LHCN-M2 (cell line): ENCODE measurements at regions not wholly inside any gene's neighbourhood (a gene's known extent, or its start where the extent isn't known, plus 50 kb on each side); places are given as distances from the start of the nearest gene placed in this dataset.
A peak's percentile ranks its signal among the peaks of the same experiment; 100 is the strongest.

ENCODE experiments used
- DNase-seq: peaks from one replicate; pipeline ENCODE4 v3.0.0-alpha.2; 2012; ENCODE audit warnings: low read depth

DNA sequence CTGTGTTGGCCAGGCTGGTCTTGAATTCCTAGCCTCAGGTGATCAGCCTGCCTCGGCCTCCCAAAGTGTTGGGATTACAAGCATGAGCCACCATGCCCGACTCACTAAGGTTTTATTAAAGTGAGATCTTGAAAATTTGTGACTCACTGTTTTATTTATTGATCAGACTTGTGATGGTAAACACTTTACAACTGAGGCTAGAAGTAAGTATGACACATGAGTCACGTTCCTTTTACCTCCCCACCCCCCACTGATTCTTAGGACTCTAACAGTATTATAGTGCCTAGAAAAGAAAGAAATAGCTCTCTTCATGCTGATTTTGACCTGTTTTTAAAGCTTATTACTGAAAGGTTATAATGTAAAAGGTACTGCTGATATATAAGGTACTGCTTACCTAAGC is 160.6 kb downstream of the TANC2 start:
- DNase-seq, result no peak

DNA sequence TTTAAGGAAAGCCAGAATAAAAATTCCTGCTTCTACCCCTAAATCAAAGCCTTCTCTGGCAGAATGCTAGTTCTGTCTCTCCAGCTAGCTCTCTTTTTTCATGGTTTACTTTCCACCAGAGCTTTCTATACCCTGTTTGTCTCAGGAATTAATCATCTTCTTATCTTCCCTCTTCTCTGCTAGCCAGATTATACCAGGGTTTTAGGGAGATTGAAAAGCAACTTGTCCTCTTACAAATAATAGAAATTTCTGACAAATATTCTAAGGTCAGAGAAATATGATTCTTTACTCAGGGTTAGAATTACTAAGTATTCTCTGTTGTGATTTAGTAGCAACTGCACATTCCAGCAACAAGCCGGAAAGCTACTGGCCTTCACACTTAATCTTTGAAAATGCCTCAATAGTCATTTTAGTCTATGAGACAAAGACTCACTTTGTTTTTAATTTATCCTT is 166.4 kb downstream of the TANC2 start:
- peak; percentile 28 for DNase-seq

DNA sequence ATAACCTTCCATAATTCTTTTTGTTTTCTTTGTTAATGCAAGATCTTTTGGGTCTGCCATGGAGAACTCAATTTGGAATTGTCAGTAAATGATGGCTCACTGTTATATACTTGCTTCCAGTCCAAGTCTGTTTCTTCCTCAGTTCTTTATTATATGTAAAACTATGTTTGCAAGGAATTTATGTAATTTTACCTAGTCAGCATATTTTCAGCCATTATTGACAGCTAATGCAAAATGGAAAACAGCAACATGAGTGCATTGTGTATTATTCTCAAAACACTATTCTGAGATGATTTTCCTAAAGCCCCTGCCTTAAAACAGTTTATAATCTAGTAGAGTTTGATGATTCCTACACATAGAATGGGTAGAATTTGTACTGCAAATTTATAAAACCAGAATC is 167.5 kb downstream of the TANC2 start:
- DNase-seq, result no peak

DNA sequence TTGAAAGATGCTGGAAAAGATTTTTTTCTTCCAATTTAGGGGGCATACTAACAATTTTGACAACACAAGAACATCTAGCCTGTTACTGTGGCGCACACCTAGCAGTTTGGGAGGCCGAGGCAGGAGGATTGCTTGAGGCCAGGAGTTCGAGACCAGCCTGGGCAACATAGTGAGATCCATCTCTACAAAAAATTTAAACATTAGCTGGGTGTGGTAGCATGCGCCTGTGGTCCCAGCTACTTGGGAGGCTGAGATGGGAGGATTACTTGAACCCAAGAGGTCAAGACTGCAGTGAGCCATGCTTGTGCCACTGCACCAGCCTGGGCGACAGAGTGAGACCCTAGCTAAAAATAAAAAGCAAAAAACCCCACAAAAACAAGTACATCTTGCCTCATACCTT is 168.8 kb downstream of the TANC2 start:
- no peak for DNase-seq

DNA sequence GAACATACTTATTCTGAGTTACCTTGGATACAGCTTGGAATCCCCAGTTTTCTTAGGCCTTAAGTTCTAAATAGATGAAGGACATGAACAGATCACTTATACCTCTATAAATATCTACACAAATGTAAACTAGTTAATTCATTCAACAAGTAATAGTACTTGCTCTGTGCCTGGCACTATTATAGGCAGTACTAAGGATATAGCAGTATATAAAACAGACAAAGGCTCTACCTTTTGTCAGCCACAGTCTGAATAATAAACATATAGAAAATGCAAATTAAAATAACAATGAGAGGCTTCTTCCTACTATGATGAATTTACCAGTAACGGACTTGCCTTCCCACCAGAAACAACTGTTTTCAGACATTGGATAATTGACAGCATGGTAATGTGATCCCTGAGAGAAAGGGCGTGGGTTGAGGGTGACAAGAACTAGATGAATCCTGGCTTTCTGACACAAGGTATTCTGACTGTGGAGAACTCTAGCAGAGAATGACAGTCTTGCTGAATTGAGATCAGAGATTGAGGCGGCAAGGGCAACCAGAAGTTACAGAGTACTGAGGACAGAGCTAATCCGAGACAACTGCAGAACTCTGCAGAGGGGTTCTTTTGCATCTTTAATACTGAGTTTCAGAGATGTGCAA is 170.5 kb downstream of the TANC2 start:
- no peak for DNase-seq

DNA sequence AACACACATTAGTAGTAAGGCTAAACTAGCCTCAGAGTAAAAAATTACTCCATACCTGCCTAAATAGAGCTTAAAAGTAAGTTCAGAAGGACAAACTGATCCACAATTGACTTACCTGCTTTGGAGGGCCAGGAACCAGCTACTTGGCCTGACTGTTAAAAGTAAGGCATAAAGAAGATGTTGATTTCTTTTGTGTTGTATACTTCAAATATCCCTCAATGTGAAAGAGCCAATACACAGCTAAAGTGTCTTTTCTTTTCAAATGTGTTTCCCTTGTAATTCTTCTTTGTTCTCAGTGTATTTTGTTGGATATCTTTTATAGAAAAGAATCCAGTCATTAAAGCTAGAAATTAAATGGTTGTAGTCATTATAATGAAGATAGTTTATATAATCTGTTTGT is 171.1 kb downstream of the TANC2 start:
- DNase-seq, result no peak

DNA sequence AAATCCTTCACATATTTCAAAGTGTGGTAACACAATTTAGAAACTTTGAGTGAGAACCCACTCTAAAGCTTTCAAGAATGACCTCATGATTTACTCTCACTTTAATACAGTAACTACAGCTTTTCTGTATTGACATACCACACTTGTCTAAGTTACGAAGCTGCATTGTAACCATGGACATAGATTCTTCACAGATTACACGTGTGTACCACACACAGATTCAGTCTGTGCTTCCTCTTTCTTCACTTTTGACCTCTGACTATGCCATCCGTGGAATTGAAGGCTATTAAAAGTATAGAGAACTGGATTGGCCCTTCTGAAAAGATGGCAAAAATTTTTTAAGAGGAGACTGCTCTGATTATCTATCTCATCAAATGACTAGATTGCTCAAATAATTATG is 172.7 kb downstream of the TANC2 start:
- peak; percentile 37 for DNase-seq

DNA sequence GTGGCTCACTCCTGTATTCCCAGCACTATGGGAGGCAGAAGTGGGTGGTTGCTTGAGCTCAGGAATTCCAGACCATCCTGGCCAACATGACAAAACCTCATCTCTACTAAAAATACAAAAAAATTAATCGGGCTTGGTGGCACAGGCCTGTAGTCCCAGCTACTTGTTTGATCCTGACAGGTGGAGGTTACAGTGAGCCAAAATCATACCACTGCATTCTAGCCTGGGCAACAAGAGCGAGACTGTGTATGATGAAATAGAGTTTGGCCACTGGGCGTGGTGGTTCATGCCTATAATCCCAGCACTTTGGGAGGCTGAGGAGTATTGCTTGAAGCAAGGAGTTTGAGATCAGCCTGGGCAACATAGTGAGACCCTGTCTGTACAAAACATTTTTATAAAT is 173.3 kb downstream of the TANC2 start:
- peak; percentile 47 for DNase-seq

DNA sequence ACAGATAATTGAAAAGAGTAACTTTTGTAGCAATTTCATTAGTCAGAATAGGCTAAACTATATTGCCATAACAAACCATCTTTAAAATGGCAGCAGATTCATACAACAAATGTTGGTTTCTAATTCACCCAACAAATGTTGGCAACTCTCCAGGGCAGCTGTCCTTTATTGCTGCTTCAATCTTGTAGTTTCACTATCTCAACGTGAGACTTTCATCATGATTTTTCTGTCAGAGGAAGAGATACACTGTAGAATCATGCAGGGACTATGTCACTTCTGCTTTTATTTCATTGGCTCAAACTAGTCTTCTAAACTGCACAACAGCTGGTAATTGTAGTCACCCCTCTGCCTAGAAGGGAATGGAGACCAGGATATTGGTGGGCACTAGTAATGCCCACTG is 174.2 kb downstream of the TANC2 start:
- peak; percentile 91 for DNase-seq

DNA sequence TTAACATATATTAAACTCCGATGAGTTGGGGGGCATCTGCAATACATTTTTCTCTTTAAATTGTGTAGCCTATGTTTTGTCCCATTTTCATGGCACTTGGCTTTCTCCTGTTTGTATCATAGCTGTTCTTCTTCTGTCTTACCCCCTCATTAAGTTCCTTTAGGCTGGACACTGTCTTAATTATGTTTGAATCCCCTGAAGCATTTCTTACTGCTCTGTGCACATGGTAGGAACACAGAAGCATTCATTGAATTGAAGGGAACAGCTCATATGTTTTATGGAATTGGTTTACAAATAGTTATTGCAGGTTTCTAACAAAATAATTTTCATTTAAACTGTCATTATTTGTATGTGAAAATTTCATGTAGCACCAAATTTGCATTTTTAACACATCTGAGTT is 176.8 kb downstream of the TANC2 start:
- DNase-seq, result no peak

DNA sequence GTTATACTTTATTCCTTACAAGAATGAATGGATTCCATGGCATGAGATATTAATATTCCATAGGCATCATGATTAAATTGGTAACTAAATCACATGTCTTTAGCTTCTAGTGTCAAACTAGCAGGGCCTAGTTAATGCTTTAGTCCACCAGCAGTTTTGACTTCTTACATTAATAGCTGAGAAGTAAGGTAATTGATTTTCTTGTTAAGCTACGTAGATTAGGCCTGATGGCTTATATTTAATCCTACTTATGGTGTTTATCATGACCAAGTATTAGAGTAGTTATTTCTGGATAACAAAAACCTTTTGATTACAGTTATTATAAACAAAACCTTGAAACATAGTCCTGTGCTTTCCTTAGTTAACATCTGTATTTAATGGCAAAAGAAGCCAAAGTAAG is 184.5 kb downstream of the TANC2 start:
- no peak for DNase-seq

DNA sequence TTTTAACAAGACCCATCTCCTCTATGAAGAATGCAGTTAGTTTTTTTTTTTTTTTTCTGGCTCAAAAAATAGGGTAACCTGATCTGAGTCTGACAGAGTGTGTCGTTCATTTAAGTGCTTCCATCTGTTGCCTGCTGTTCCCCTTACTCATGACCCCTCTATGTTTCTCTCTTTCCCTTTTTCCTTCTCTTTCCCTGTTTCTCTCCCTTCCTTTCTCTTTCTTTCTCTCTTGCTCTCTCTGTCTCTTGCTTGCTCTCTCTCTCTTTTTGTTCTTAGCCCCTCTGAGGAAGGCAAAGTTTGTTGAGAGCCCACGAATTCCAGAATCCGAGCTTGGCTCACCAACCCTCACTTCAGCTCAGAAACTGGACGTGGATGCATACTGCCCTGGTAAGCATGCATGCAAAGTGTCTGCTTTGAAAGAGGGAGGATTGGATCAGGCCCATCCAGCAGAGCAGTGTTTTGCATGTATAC is 185.0 kb downstream of the TANC2 start:
- peak; percentile 72 for DNase-seq

DNA sequence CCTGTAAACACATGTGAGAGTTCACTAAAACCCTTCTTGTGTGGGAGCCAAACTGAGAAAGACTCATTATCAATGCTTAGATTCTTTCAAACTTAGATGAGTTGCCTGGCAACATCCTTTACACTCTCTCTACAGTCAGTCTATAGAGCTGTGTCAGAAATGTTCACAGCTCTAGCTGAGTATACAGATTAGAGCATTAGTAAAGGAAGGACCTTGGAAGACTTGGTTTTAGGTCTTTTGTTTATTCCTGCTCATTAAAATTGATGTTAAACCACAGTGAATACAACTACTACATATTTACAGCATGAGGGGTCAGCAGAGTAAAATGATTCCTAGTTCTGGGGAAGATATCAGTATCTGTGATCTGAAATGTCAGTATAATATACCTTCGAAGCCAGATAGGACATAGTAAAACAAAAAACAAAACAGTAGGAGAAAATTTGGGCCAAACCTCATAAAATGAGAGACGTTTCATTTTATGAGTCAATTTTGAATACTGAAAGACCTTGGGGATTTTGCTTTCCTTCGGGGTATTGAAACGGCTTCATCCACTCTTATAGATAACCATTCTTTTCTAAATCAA is 186.0 kb downstream of the TANC2 start:
- DNase-seq, result peak; percentile 32

DNA sequence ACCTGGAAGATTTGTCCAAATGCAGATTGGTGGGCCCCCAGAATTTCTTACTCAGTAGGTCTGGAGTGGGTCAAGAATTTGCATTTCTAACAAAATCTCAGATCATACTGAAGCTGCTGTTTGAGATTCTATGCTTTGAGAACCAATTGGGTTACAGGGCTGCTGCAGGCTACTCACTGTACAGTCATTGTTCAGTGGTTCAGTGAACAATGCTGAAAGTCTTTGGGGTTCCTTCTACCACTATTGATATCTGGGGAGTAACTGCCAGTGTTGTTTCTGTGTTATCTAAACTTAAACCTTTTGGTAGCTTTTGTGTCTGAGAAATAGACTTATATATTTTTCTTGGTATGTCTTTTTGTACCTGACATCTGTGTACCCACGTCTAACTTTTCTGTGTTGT is 187.5 kb downstream of the TANC2 start:
- DNase-seq, result no peak

DNA sequence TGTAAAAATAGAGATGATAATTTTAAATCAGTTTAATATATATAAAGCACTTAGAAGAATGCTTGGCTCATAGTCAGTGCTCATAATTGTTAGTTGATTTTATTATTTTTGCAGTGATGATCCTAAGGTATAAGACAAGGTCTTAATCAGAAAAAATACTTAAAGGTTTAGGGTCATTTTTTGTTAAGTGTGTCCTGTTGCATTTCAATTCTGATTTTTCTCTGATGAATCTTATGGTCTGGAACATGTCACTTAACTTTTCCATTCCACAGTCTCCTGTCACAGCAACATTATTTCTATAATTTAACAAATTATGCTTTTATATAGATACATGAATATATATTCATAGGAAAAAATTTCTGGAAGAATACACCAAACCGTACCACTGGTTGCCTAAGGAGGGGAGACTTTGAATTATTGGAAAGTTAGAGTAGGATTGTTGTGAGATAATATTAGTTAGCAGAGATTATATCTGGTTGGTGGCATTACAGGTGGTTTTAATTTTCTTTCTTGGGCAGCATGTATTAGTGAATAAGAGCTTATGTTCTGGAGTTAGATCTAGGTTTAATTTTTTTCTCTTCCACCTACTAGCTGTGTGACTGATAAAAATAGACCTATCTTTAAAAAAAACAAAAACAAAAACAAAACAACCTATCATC is 188.7 kb downstream of the TANC2 start:
- no peak for DNase-seq

DNA sequence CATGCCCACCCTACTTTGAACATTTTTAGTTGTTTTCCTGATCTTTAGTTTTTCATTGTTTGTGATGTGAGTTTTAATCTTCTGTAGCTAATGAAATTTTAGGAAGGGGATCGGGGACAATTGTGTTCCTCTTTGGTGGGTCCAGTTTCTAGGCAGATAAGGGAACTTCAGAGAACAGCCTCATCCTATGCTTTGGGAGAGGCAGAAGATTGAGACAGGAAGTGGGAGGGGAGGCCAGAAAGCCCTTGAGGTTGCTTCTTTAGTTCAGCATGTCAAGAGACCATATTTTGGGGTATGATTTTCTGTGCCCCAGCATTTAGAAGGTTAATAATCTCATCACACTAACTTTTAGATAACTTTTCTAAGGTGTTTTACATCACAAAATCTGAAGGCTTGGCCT is 191.0 kb downstream of the TANC2 start:
- no peak for DNase-seq

DNA sequence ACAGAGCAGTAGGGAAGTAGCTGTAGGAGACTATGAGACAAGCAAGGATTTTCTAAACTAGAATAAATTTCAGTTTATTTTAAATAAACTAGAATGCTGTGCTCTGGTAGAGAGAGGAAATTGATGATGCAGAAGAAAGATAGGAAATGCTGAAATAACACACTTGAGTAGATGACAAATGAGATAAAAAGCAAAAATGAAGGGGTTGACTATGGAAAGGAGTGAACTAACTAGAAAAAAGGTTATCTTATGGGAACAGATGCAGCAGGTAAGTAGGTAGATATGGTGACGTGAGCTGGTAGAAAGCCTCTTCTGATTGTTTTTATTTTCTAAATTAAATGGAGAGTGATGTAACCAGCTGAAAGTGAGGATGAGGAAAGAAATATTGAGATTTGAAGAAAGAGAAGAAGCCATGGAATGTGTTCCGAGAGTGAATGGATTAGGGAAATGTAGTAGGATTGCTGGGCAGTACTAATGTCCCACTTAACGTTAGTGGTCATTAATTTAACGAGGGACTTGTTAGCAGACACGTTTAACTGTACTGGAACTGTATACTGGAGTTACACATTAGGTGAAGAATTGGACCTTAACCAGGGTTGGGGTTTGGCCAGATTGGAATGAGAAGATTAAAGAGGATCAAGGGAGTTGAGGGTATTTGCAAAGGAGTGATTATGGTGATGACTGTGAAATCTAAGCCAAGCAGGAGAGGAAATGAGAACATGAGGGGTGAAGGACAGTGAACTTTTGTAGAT is 196.5 kb downstream of the TANC2 start:
- no peak for DNase-seq

DNA sequence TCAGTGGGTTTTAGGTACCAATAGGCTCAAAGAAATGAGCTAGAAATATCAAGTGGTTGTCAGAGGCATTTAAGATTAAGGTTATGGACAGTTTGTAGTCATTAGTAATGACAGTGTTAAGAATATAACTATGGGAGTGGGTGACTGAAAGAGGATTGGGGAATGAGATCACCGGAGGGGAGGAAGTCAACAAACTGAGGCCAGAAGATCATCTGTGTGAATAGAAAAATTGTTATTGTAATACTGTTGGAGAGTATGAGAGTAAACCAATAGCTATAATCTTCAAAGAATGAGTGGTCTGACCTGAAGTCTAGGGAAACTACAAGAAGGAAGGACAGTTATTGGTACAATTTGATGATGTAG is 197.1 kb downstream of the TANC2 start:
- no peak for DNase-seq

DNA sequence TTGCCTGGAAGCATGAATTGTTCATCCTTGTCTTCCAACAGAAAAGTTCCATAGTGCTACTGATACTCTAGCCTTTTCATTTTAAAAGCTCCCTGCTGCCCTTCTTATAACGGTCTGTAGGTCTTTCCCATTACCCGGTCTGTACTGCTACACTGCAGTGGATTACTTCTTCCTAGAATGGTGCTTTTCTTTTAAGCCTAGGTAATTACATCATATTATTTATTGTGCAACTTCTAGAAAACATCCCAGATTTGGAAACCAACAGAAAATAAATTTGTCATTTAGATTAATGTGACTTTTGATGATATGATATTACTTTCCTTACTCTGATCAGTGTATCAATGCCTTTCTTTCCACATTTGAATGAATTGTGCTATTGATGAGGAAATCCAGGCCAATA is 199.4 kb downstream of the TANC2 start:
- DNase-seq, result no peak

DNA sequence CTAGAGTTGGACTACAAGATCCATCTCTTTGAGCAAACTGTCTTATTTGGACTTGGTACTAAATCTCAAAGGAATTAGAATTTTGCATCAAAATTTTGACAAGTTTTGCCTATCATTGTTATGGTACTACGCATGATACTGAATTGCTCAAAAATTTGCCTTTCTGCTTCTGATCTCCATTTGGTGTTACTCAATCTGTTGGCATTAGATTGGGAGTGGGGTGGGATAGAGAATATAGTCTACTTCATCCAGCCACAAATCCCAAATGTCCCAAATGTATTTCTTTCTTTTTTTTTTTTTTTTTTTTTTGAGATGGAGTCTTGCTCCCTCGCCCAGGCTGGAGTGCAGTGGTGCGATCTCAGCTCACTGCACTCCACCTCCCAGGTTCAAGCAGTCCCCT is 204.8 kb downstream of the TANC2 start:
- DNase-seq, result no peak

DNA sequence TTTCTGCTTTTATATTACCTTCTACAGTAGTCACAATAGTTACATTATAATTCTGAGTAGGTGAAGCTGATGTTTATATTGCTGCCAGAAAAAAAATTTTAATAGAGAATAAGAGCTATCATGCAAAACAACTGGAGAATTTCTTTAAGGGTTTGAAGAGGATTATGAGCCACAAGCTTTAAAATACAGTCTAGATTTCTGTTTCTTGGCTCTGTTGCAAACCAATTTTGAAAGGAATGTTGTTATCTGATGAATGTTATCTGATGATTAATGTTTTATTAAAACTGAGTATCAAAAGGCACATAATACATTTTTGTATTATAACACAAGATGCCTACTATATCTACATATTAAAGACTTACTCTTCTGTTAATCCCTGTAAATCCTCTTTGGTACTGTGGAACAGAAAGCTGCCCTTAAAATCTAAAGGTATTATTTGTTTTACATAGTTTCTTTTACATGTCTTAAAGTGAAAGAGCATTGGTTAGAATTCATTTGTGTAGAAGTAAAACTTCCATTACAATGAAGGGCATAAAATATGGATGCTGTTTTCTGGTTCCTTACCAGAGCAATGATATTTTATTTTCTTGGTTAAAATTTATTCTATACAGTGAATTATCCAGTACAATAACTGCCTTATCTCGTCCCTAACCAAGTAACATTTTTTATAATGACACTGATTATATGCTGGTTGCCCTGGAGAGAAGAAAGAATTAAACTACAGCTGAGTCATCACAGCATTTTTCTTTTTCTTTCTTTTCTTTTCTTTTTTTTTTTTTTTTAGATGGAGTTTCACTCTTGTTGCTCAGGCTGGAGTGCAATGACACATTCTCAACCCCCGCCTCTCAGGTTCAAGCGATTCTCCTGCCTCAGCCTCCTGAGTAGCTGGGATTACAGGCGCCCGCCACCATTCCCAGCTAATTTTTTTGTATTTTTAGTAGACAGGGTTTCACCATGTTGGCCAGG is 205.7 kb downstream of the TANC2 start:
- peak; percentile 44 for DNase-seq
